GM23338 (cell line): ENCODE measurements at regions not wholly inside any gene's neighbourhood (a gene's known extent, or its start where the extent isn't known, plus 50 kb on each side); places are given as distances from the start of the nearest gene placed in this dataset.

Experiments used
- ATAC-seq: fragments of 200-7000 bp; cut with Tn5 transposase; 3 replicates; pipeline ENCODE4 v1.9.1; 2020
- DNase-seq: peaks from one replicate; pipeline ENCODE4 v3.0.0-alpha.2; 2015; ENCODE audit warnings: low spot score
- H2AFZ ChIP-seq: fragments of 200-600 bp; sonication (generic); 2 replicates; pipeline ENCODE4 v1.8.0; 2016; ENCODE audit warnings: antibody characterized with exemption, mild to moderate bottlenecking, moderate library complexity
- H3F3A ChIP-seq: fragments of 200-600 bp; sonication (generic); replicated peaks from 2 replicates; pipeline ENCODE4 v1.8.0; 2017; ENCODE audit warnings: antibody characterized with exemption, mixed run types, low read depth
- H3K27ac ChIP-seq: fragments of 200-600 bp; sonication (generic); 2 replicates; pipeline ENCODE4 v1.6.1; 2016; ENCODE audit warnings: low read depth
- H3K27me3 ChIP-seq: fragments of 200-600 bp; sonication (generic); 2 replicates; pipeline ENCODE4 v1.8.0; 2016; ENCODE audit warnings: mild to moderate bottlenecking, mixed run types, moderate library complexity; ENCODE audit not compliant: insufficient read depth
- H3K36me3 ChIP-seq: fragments of 200-600 bp; sonication (generic); 2 replicates; pipeline ENCODE4 v1.8.0; 2016; ENCODE audit warnings: mild to moderate bottlenecking; ENCODE audit not compliant: insufficient read depth
- H3K4me1 ChIP-seq: fragments of 200-600 bp; sonication (generic); 2 replicates; pipeline ENCODE4 v1.8.0; 2016; ENCODE audit warnings: mild to moderate bottlenecking, moderate library complexity; ENCODE audit not compliant: insufficient read depth
- H3K4me2 ChIP-seq: fragments of 200-600 bp; sonication (generic); 2 replicates; pipeline ENCODE4 v1.7.1; 2017; ENCODE audit warnings: mixed run types
- H3K4me3 ChIP-seq: fragments of 200-600 bp; sonication (generic); 2 replicates; pipeline ENCODE4 v1.6.1; 2016; ENCODE audit warnings: mixed run types
- H3K79me2 ChIP-seq: fragments of 200-600 bp; sonication (generic); replicated peaks from 2 replicates; pipeline ENCODE4 v1.8.0; 2017; ENCODE audit warnings: mild to moderate bottlenecking; ENCODE audit not compliant: insufficient read depth
- H3K9me2 ChIP-seq: fragments of 200-600 bp; sonication (generic); 2 replicates; pipeline ENCODE4 v1.8.0; 2017; ENCODE audit not compliant: insufficient read depth
- H4K20me1 ChIP-seq: fragments of 200-600 bp; sonication (generic); replicated peaks from 2 replicates; pipeline ENCODE4 v1.8.0; 2017; ENCODE audit warnings: mild to moderate bottlenecking; ENCODE audit not compliant: insufficient read depth
- H3K27ac Mint-ChIP-seq: 2 replicates; pipeline ENCODE4 v1.8.0; 2020; ENCODE audit warnings: inconsistent platforms, mild to moderate bottlenecking, moderate library complexity, mixed read lengths
- H3K27me3 Mint-ChIP-seq: 3 replicates; pipeline ENCODE4 v1.8.0; 2022; ENCODE audit warnings: low read depth, mild to moderate bottlenecking, moderate library complexity, mixed read lengths, inconsistent platforms; ENCODE audit not compliant: insufficient read depth, poor library complexity
- H3K36me3 Mint-ChIP-seq: 3 replicates; pipeline ENCODE4 v1.8.0; 2021; ENCODE audit warnings: low read depth, mild to moderate bottlenecking, inconsistent platforms, moderate library complexity, mixed read lengths
- H3K4me1 Mint-ChIP-seq: 3 replicates; pipeline ENCODE4 v1.8.0; 2020; ENCODE audit warnings: mild to moderate bottlenecking, inconsistent platforms, mixed read lengths
- H3K4me3 Mint-ChIP-seq: 3 replicates; pipeline ENCODE4 v1.8.0; 2021; ENCODE audit warnings: moderate library complexity, mild to moderate bottlenecking, inconsistent platforms, mixed read lengths
- H3K9me3 Mint-ChIP-seq: 3 replicates; pipeline ENCODE4 v1.8.0; 2020; ENCODE audit warnings: moderate library complexity, mild to moderate bottlenecking, inconsistent platforms, mixed read lengths
- CREB1 ChIP-seq: fragments of 250-450 bp; sonication (Bioruptor Pico); IDR thresholded peaks from 2 replicates; pipeline ENCODE4 v1.5.0; 2020; ENCODE audit warnings: low read depth, mild to moderate bottlenecking, moderate library complexity
- CTCF ChIP-seq, 2 experiments: fragments of 200-600 bp in 1 of 2; sonication (generic) in 1 of 2; conservative IDR thresholded peaks; 2 replicates each; pipeline versions ENCODE4 v1.5.1 to v1.6.1; 2016 to 2017; ENCODE audit warnings: antibody characterized with exemption in 2 of 2, low read depth in 2 of 2, mild to moderate bottlenecking in 2 of 2, moderate library complexity in 1 of 2
- ETS1 ChIP-seq: IDR thresholded peaks from 2 replicates; pipeline ENCODE4 v1.6.1; 2016; ENCODE audit warnings: antibody characterized with exemption
- EZH2 ChIP-seq: fragments of 200-600 bp; sonication (generic); IDR thresholded peaks from one replicate; pipeline ENCODE4 v1.8.0; 2017; ENCODE audit warnings: antibody characterized with exemption, mild to moderate bottlenecking, low read depth; ENCODE audit not compliant: unreplicated experiment
- EZH2phosphoT487 ChIP-seq: fragments of 200-600 bp; sonication (generic); IDR thresholded peaks from one replicate; pipeline ENCODE4 v1.8.1; 2018; ENCODE audit warnings: antibody characterized with exemption; ENCODE audit not compliant: unreplicated experiment
- JUNB ChIP-seq: IDR thresholded peaks from one replicate; pipeline ENCODE4 v1.6.1; 2016; ENCODE audit warnings: antibody characterized with exemption; ENCODE audit not compliant: unreplicated experiment
- NANOG ChIP-seq: IDR thresholded peaks from 2 replicates; pipeline ENCODE4 v1.6.1; 2016; ENCODE audit warnings: antibody characterized with exemption, borderline replicate concordance
- POLR2AphosphoS5 ChIP-seq: IDR thresholded peaks from 2 replicates; pipeline ENCODE4 v1.6.1; 2016; ENCODE audit warnings: antibody characterized with exemption, low read depth
- REST ChIP-seq: IDR thresholded peaks from one replicate; pipeline ENCODE4 v1.6.1; 2018; ENCODE audit warnings: antibody characterized with exemption; ENCODE audit not compliant: unreplicated experiment
- STAT1 ChIP-seq: IDR thresholded peaks from one replicate; pipeline ENCODE4 v1.6.1; 2016; ENCODE audit warnings: antibody characterized with exemption; ENCODE audit not compliant: unreplicated experiment
- ZNF114 ChIP-seq: fragments of 250-450 bp; sonication (Bioruptor Pico); IDR thresholded peaks from 2 replicates; pipeline ENCODE4 v1.5.0; 2020; ENCODE audit warnings: mild to moderate bottlenecking, moderate library complexity
- ZNF331 ChIP-seq: fragments of 250-450 bp; sonication (Bioruptor Pico); IDR thresholded peaks from 2 replicates; pipeline ENCODE4 v1.5.0; 2020; ENCODE audit warnings: low read depth, mild to moderate bottlenecking, moderate library complexity
- ZNF462 ChIP-seq: fragments of 250-450 bp; sonication (Bioruptor Pico); IDR thresholded peaks from 2 replicates; pipeline ENCODE4 v1.5.0; 2020; ENCODE audit warnings: mild to moderate bottlenecking, moderate library complexity

- H3K27me3 Mint-ChIP-seq = no peaks in the 10 kb centered on the region
- no peaks in the 10 kb centered on the region for H3F3A ChIP-seq
- no peaks in the 10 kb centered on the region for H3K4me1 ChIP-seq
- no peak overlapping the region for H3K27ac Mint-ChIP-seq
- no peaks in the 10 kb centered on the region for H3K27me3 ChIP-seq
- no peak overlapping the region for H3K4me3 Mint-ChIP-seq
- no peak overlapping the region for H3K4me3 ChIP-seq
- no peak overlapping the region for H2AFZ ChIP-seq
- no peaks in the 10 kb centered on the region for H3K36me3 ChIP-seq
- H3K9me3 Mint-ChIP-seq = no peaks in the 10 kb centered on the region
- TF ChIP-seq JUNB (no peak), ETS1 (no peak), CTCF (conservative IDR thresholded peaks at IDR 0.05; ENCODE audit: low read depth in 2 of 2) (no peak), REST (no peak), STAT1 (no peak), CREB1 (no peak), ZNF331 (CRISPR knock-in tag) (no peak), ZNF114 (CRISPR knock-in tag) (no peak), ZNF462 (CRISPR knock-in tag) (no peak), EZH2phosphoT487 (no peak), POLR2AphosphoS5 (no peak), NANOG (no peak), EZH2 (no peak)
- ATAC-seq (no peak), DNase-seq (no peak)
- 0 out of 2 replicates have a peak, but pooled peaks cover 1% of the 10 kb centered on the region for H3K9me2 ChIP-seq
- no peaks in the 10 kb centered on the region; the same call in 2 of the 3 replicates for H3K4me1 Mint-ChIP-seq
- H3K27ac ChIP-seq = no peak overlapping the region
- H3K36me3 Mint-ChIP-seq = no peaks in the 10 kb centered on the region
- no peaks in the 10 kb centered on the region for H4K20me1 ChIP-seq
- no peaks in the 10 kb centered on the region for H3K79me2 ChIP-seq
- H3K4me2 ChIP-seq = no peak overlapping the region
Measured at GRCh38 chr10:21083861-21084260, 186.8 kb upstream of the NEBL start.
